GM12878 (cell line): ENCODE measurements at regions not wholly inside any gene's neighbourhood (a gene's known extent, or its start where the extent isn't known, plus 50 kb on each side); places are given as distances from the start of the nearest gene placed in this dataset.

Experiments used
- ATAC-seq: fragments of 200-7000 bp; cut with Tn5 transposase; 3 replicates; pipeline ENCODE4 v1.9.1; 2020; ENCODE audit warnings: mild to moderate bottlenecking, moderate library complexity
- BruUV-seq: library from RNA; stranded (reverse); fragments of 400-500 nt; replicated peaks from 2 replicates; lab custom pipeline; 2021; lab: Mats Ljungman, UMichigan
- CTCF ChIA-PET: fragments of 300-600 bp; sonication (Branson Sonifier 250); formaldehyde crosslinking; extraction: SDS; loops from one replicate; lab custom pipeline; 2021; ENCODE audit warnings: inconsistent platforms; lab: Yijun Ruan, JAX
- POLR2A ChIA-PET: fragments of 350-600 bp; formaldehyde crosslinking; extraction: SDS; loops from one replicate; lab custom pipeline; 2021; ENCODE audit warnings: inconsistent platforms; lab: Charles Lee
- RAD21 ChIA-PET: fragments of 300-600 bp; sonication (Branson Sonifier 250); formaldehyde crosslinking; loops from one replicate; lab custom pipeline; 2023; ENCODE audit warnings: antibody characterized with exemption; ENCODE audit not compliant: unreplicated experiment; lab: Charles Lee
- SMC1A ChIA-PET: fragments of 300-600 bp; sonication (Branson Sonifier 250); formaldehyde crosslinking; loops from one replicate; lab custom pipeline; 2023; ENCODE audit not compliant: unreplicated experiment, uncharacterized antibody; lab: Charles Lee
- DNase-seq: peaks from one replicate; pipeline ENCODE4 v3.0.0-alpha.2; 2011; ENCODE audit warnings: low read depth, low spot score
- FAIRE-seq: peaks from 3 replicates; lab custom pipeline; 2011; peaks lifted over from hg19 to GRCh38; lab: Jason Lieb, UNC
- H2AFZ ChIP-seq: 2 replicates; pipeline ENCODE4 v1.6.0; 2011; ENCODE audit warnings: low read depth, low read length, control low read depth; ENCODE audit not compliant: control insufficient read depth
- H3K27ac ChIP-seq: 2 replicates; pipeline ENCODE4 v1.5.1; 2011; ENCODE audit warnings: control low read depth; ENCODE audit not compliant: control insufficient read depth, insufficient read depth
- H3K27me3 ChIP-seq, 2 experiments: replicated peaks in 1 of 2; 2 replicates each; pipeline versions ENCODE4 v1.6.0 to v1.6.1; 2011; ENCODE audit warnings: low read length in 1 of 2; ENCODE audit not compliant: control insufficient read depth in 2 of 2, insufficient read depth in 2 of 2
- H3K36me3 ChIP-seq, 2 experiments: 2 replicates each; pipeline ENCODE4 v1.5.1; 2011; ENCODE audit warnings: low read length in 1 of 2; ENCODE audit not compliant: control insufficient read depth in 2 of 2, insufficient read depth in 2 of 2
- H3K4me1 ChIP-seq: 2 replicates; pipeline ENCODE4 v1.6.1; 2011; ENCODE audit warnings: mild to moderate bottlenecking, low read length, moderate library complexity, mixed read lengths; ENCODE audit not compliant: control insufficient read depth, insufficient read depth
- H3K4me2 ChIP-seq: 2 replicates; pipeline ENCODE4 v1.6.0; 2011; ENCODE audit warnings: control low read depth; ENCODE audit not compliant: control insufficient read depth, insufficient read depth
- H3K4me3 ChIP-seq: fragments of 200-600 bp; sonication (generic); 2 replicates; pipeline ENCODE4 v1.5.1; 2016
- H3K79me2 ChIP-seq: 2 replicates; pipeline ENCODE4 v1.6.0; 2011; ENCODE audit warnings: low read length; ENCODE audit not compliant: control insufficient read depth, insufficient read depth
- H3K9ac ChIP-seq: 2 replicates; pipeline ENCODE4 v1.8.0; 2011; ENCODE audit warnings: low read length, control low read depth, mixed read lengths; ENCODE audit not compliant: control insufficient read depth, insufficient read depth
- H3K9me3 ChIP-seq: replicated peaks from 3 replicates; pipeline ENCODE4 v1.5.1; 2011; ENCODE audit warnings: mild to moderate bottlenecking, low read length; ENCODE audit not compliant: control insufficient read depth, insufficient read depth
- H4K20me1 ChIP-seq: 2 replicates; pipeline ENCODE4 v1.6.0; 2011; ENCODE audit not compliant: control insufficient read depth, insufficient read depth
- BMI1 ChIP-seq: fragments of 450-650 bp; IDR thresholded peaks from 2 replicates; pipeline ENCODE4 v1.6.1; 2016; ENCODE audit warnings: mild to moderate bottlenecking, moderate library complexity, borderline replicate concordance
- CREM ChIP-seq: IDR thresholded peaks from 2 replicates; pipeline ENCODE4 v1.6.1; 2014; ENCODE audit warnings: antibody characterized with exemption, low read depth
- DPF2 ChIP-seq: fragments of 450-650 bp; IDR thresholded peaks from 2 replicates; pipeline ENCODE4 v1.6.1; 2017; ENCODE audit warnings: mild to moderate bottlenecking
- EGR1 ChIP-seq, 2 experiments: IDR thresholded peaks; 1 replicate in 1 of 2; 2 replicates in 1 of 2; pipeline ENCODE4 v1.6.1; 2011 to 2012; ENCODE audit warnings: low read depth in 2 of 2, low read length in 2 of 2, borderline replicate concordance in 1 of 2, mild to moderate bottlenecking in 1 of 2, moderate library complexity in 1 of 2
- ESRRA ChIP-seq: IDR thresholded peaks from 2 replicates; pipeline ENCODE4 v1.6.1; 2012; ENCODE audit warnings: mild to moderate bottlenecking, low read length, improper control_type of control experiment
- FOXM1 ChIP-seq: IDR thresholded peaks from 2 replicates; pipeline ENCODE4 v1.6.1; 2012; ENCODE audit warnings: low read depth, mild to moderate bottlenecking, inconsistent platforms, low read length, moderate library complexity
- HDAC6 ChIP-seq: fragments of 200-600 bp; sonication (generic); IDR thresholded peaks from one replicate; pipeline ENCODE4 v1.8.0; 2017; ENCODE audit warnings: antibody characterized with exemption; ENCODE audit not compliant: unreplicated experiment
- IRF5 ChIP-seq: fragments of 450-650 bp; IDR thresholded peaks from 2 replicates; pipeline ENCODE4 v1.6.1; 2017; ENCODE audit warnings: borderline replicate concordance
- KLF5 ChIP-seq: fragments of 450-650 bp; IDR thresholded peaks from 2 replicates; pipeline ENCODE4 v1.6.1; 2014; ENCODE audit warnings: mild to moderate bottlenecking; ENCODE audit not compliant: partially characterized antibody
- NRF1 ChIP-seq: conservative IDR thresholded peaks from 2 replicates; pipeline ENCODE4 v1.6.1; 2011; ENCODE audit warnings: mild to moderate bottlenecking, low read depth, low read length, improper control_type of control experiment
- PML ChIP-seq: IDR thresholded peaks from 2 replicates; pipeline ENCODE4 v1.6.1; 2012; ENCODE audit warnings: low read length, inconsistent platforms
- RCOR1 ChIP-seq: conservative IDR thresholded peaks from 2 replicates; pipeline ENCODE4 v1.6.1; 2012; ENCODE audit warnings: low read depth, low read length, improper control_type of control experiment
- SMAD1 ChIP-seq: fragments of 450-650 bp; IDR thresholded peaks from 2 replicates; pipeline ENCODE4 v1.6.1; 2018; ENCODE audit warnings: mild to moderate bottlenecking, low read depth; ENCODE audit not compliant: partially characterized antibody
- SRF ChIP-seq, 2 experiments: IDR thresholded peaks; 2 replicates each; pipeline ENCODE4 v1.6.1; 2011; ENCODE audit warnings: low read depth in 2 of 2, low read length in 2 of 2, mild to moderate bottlenecking in 1 of 2, moderate library complexity in 1 of 2
- SUPT20H ChIP-seq: IDR thresholded peaks from 2 replicates; pipeline ENCODE4 v1.6.1; 2011; ENCODE audit warnings: low read depth, mild to moderate bottlenecking, low read length, moderate library complexity, borderline replicate concordance; ENCODE audit not compliant: control insufficient read depth
- ZNF217 ChIP-seq: fragments of 450-650 bp; IDR thresholded peaks from 2 replicates; pipeline ENCODE4 v1.6.1; 2017; ENCODE audit warnings: antibody characterized with exemption, mild to moderate bottlenecking
- WGBS: methylation state at CpG from one replicate; pipeline ENCODE4 v1.1.6; 2016; ENCODE audit warnings: low lambda C conversion rate; ENCODE audit not compliant: insufficient replicate concordance, insufficient coverage; ENCODE audit errors: missing lambda C conversion rate; 5-methylcytosine and 5-hydroxymethylcytosine counted together
- in situ Hi-C: fragments of 300-500 bp; cut with MboI; formaldehyde crosslinking; loops from 9 replicates; pipeline ENCODE4 v1.14.3; 2018; ENCODE audit warnings: mixed read lengths
- intact Hi-C: fragments of 100-400 bp; cut with micrococcal nuclease; formaldehyde crosslinking; loops from one replicate; pipeline ENCODE4 v1.14.2; 2022; ENCODE audit not compliant: unreplicated experiment
- TF ChIP-seq, protein P1 (sequence below): fragments of 450-650 bp; IDR thresholded peaks from 2 replicates; pipeline ENCODE4 v1.6.1; 2016; ENCODE audit warnings: mild to moderate bottlenecking
- TF ChIP-seq, protein P2 (sequence below): IDR thresholded peaks from 2 replicates; pipeline ENCODE4 v1.6.1; 2012; ENCODE audit warnings: low read depth, low read length, improper control_type of control experiment
- TF ChIP-seq, protein P3 (sequence below), 3 experiments: IDR thresholded peaks in 2 of 3; conservative IDR thresholded peaks in 1 of 3; 2 replicates each; pipeline ENCODE4 v1.5.1; 2011; ENCODE audit warnings: low read depth in 3 of 3, low read length in 3 of 3, mild to moderate bottlenecking in 3 of 3, control low read depth in 2 of 3, moderate library complexity in 2 of 3, inconsistent platforms in 1 of 3, mixed read lengths in 1 of 3; ENCODE audit not compliant: control insufficient read depth in 2 of 3, insufficient read depth in 1 of 3; ENCODE audit errors: extremely low read depth in 1 of 3

DNA sequence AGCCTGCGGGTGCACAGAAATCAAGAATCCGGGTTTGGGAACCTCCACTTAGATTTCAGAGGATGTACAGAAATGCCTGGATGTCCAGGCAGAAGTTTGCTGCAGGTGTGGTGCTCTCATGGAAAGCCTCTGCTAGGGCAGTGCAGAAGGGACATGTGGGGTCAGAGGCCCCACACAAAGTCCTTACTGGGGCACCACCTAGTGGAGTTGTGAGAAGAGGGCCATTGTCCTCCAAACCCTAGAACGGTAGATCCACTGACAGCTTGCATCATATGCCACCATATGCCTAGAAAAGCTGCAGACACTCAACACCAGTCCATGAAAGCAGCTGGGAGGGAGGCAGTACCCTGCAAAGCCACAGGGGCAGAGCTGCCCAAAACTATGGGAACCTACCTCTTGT lies 833.0 kb downstream of the TMEM182 start:
- CTCF ChIA-PET, result no interaction called here
- SMC1A ChIA-PET, result interaction anchor here (0.7 kb wide), 1 partner anchor 438 kb away, joined by 3 read pairs; no protein-coding TSS in a partner anchor
- no peak for DNase-seq

More for the DNA sequence above, 833.0 kb downstream of the TMEM182 start:
- intact Hi-C loops, result no loop called here
- ChIA-PET POLR2A (no interaction called here), RAD21 (no interaction called here)
- no peak for FAIRE-seq
- Histone ChIP-seq H2AFZ (no peak overlapping the region), H3K9ac (no peak overlapping the region), H3K27me3 (no peaks in the 10 kb centered on the region), H3K9me3 (no peaks in the 10 kb centered on the region), H3K4me1 (no peaks in the 10 kb centered on the region), H3K27ac (no peak overlapping the region), H3K4me3 (no peak overlapping the region), H4K20me1 (no peaks in the 10 kb centered on the region), H3K79me2 (no peaks in the 10 kb centered on the region), H3K4me2 (no peak overlapping the region), H3K36me3 (no peaks in the 10 kb centered on the region)
- in situ Hi-C loops, result no loop called here
- TF ChIP-seq CREM, result no peak
- TF ChIP-seq DPF2, result no peak
- TF ChIP-seq ESRRA, result no peak
- no peak for TF ChIP-seq ZNF217
- no peak for TF ChIP-seq EGR1 (IDR thresholded peaks at IDR 0.05; ENCODE audit: borderline replicate concordance in 1 of 2, low read depth in 2 of 2, low read length in 2 of 2)
- no peak for TF ChIP-seq KLF5
- TF ChIP-seq, protein P1, sequence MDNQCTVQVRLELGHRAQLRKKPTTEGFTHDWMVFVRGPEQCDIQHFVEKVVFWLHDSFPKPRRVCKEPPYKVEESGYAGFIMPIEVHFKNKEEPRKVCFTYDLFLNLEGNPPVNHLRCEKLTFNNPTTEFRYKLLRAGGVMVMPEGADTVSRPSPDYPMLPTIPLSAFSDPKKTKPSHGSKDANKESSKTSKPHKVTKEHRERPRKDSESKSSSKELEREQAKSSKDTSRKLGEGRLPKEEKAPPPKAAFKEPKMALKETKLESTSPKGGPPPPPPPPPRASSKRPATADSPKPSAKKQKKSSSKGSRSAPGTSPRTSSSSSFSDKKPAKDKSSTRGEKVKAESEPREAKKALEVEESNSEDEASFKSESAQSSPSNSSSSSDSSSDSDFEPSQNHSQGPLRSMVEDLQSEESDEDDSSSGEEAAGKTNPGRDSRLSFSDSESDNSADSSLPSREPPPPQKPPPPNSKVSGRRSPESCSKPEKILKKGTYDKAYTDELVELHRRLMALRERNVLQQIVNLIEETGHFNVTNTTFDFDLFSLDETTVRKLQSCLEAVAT, result no peak
- TF ChIP-seq SMAD1, result no peak
- no peak for TF ChIP-seq BMI1
- TF ChIP-seq RCOR1, result no peak
- no peak for TF ChIP-seq FOXM1
- no peak for TF ChIP-seq IRF5
- TF ChIP-seq HDAC6, result no peak
- TF ChIP-seq, protein P2, sequence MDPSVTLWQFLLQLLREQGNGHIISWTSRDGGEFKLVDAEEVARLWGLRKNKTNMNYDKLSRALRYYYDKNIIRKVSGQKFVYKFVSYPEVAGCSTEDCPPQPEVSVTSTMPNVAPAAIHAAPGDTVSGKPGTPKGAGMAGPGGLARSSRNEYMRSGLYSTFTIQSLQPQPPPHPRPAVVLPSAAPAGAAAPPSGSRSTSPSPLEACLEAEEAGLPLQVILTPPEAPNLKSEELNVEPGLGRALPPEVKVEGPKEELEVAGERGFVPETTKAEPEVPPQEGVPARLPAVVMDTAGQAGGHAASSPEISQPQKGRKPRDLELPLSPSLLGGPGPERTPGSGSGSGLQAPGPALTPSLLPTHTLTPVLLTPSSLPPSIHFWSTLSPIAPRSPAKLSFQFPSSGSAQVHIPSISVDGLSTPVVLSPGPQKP, result no peak
- TF ChIP-seq NRF1, result no peak
- no peak for TF ChIP-seq SRF (IDR thresholded peaks at IDR 0.05; ENCODE audit: low read depth in 2 of 2, low read length in 2 of 2)
- TF ChIP-seq PML, result no peak
- no peak for TF ChIP-seq SUPT20H
- TF ChIP-seq, protein P3, sequence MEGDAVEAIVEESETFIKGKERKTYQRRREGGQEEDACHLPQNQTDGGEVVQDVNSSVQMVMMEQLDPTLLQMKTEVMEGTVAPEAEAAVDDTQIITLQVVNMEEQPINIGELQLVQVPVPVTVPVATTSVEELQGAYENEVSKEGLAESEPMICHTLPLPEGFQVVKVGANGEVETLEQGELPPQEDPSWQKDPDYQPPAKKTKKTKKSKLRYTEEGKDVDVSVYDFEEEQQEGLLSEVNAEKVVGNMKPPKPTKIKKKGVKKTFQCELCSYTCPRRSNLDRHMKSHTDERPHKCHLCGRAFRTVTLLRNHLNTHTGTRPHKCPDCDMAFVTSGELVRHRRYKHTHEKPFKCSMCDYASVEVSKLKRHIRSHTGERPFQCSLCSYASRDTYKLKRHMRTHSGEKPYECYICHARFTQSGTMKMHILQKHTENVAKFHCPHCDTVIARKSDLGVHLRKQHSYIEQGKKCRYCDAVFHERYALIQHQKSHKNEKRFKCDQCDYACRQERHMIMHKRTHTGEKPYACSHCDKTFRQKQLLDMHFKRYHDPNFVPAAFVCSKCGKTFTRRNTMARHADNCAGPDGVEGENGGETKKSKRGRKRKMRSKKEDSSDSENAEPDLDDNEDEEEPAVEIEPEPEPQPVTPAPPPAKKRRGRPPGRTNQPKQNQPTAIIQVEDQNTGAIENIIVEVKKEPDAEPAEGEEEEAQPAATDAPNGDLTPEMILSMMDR (IDR thresholded peaks at IDR 0.05 in 2 of 3, conservative IDR thresholded peaks at IDR 0.05 in 1 of 3; ENCODE audit: control insufficient read depth in 2 of 3, extremely low read depth in 1 of 3, insufficient read depth in 1 of 3, low read depth in 3 of 3, low read length in 3 of 3), result no peak
- ATAC-seq, result no peak
- WGBS, result 28% methylated on average over 3 of the region's 3 CpGs
- BruUV-seq, result no TSS peak
